PC-3 (cell line): ENCODE measurements at regions not wholly inside any gene's neighbourhood (a gene's known extent, or its start where the extent isn't known, plus 50 kb on each side); places are given as distances from the start of the nearest gene placed in this dataset.
A peak's percentile ranks its signal among the peaks of the same experiment; 100 is the strongest.

Experiments used
- ATAC-seq: fragments of 200-7000 bp; cut with Tn5 transposase; 2 replicates; pipeline ENCODE4 v1.9.1; 2020; ENCODE audit warnings: mild to moderate bottlenecking, moderate library complexity
- BruUV-seq: library from RNA; stranded (reverse); fragments of 400-500 nt; replicated peaks from 2 replicates; lab custom pipeline; 2021; lab: Mats Ljungman, UMichigan
- CTCF ChIA-PET: fragments of 300-600 bp; sonication (Branson Sonifier 250); formaldehyde crosslinking; loops from one replicate; lab custom pipeline; 2022; ENCODE audit warnings: antibody characterized with exemption; lab: Charles Lee
- POLR2A ChIA-PET: fragments of 300-600 bp; sonication (Branson Sonifier 250); formaldehyde crosslinking; loops from one replicate; lab custom pipeline; 2022; ENCODE audit warnings: antibody characterized with exemption; ENCODE audit not compliant: unreplicated experiment; lab: Charles Lee
- DNase-seq: peaks from one replicate; pipeline ENCODE4 v3.0.0-alpha.2; 2015
- H2AFZ ChIP-seq: fragments of 300-600 bp; sonication (generic); 2 replicates; pipeline ENCODE4 v1.6.0; 2016; ENCODE audit warnings: antibody characterized with exemption, low read length
- H3F3A ChIP-seq: fragments of 300-600 bp; sonication (generic); one replicate; pipeline ENCODE4 v1.6.0; 2017; ENCODE audit warnings: antibody characterized with exemption, low read length, control low read depth, mild to moderate bottlenecking; ENCODE audit not compliant: unreplicated experiment
- H3K27ac ChIP-seq: fragments of 300-600 bp; sonication (generic); 2 replicates; pipeline ENCODE4 v1.5.1; 2016; ENCODE audit warnings: mild to moderate bottlenecking, low read length
- H3K27me3 ChIP-seq: fragments of 300-600 bp; sonication (generic); 2 replicates; pipeline ENCODE4 v1.6.1; 2016; ENCODE audit warnings: low read length, mixed read lengths
- H3K36me3 ChIP-seq: fragments of 300-600 bp; sonication (generic); 2 replicates; pipeline ENCODE4 v1.6.1; 2016; ENCODE audit warnings: low read depth, mixed run types, low read length, mixed read lengths
- H3K4me1 ChIP-seq: fragments of 300-600 bp; sonication (generic); 2 replicates; pipeline ENCODE4 v1.5.1; 2016; ENCODE audit warnings: low read length; ENCODE audit not compliant: insufficient read depth
- H3K4me2 ChIP-seq: fragments of 300-600 bp; sonication (generic); 2 replicates; pipeline ENCODE4 v1.6.0; 2016; ENCODE audit warnings: low read length
- H3K4me3 ChIP-seq: fragments of 300-600 bp; sonication (generic); 2 replicates; pipeline ENCODE4 v1.5.1; 2016; ENCODE audit warnings: mild to moderate bottlenecking, low read length, mixed read lengths
- H3K79me2 ChIP-seq: fragments of 300-600 bp; sonication (generic); 2 replicates; pipeline ENCODE4 v1.6.1; 2017; ENCODE audit warnings: low read length, mixed read lengths
- H3K9ac ChIP-seq: fragments of 300-600 bp; sonication (generic); 2 replicates; pipeline ENCODE4 v1.6.0; 2016; ENCODE audit warnings: mild to moderate bottlenecking, low read length
- H3K9me2 ChIP-seq: fragments of 300-600 bp; sonication (generic); replicated peaks from 2 replicates; pipeline ENCODE4 v1.6.1; 2016; ENCODE audit warnings: mixed run types, low read length, mixed read lengths
- H3K9me3 ChIP-seq: fragments of 300-600 bp; sonication (generic); 2 replicates; pipeline ENCODE4 v1.6.1; 2016; ENCODE audit warnings: low read length, mixed read lengths
- H4K20me1 ChIP-seq: fragments of 300-600 bp; sonication (generic); 2 replicates; pipeline ENCODE4 v1.6.1; 2016; ENCODE audit warnings: low read length, mixed read lengths
- EZH2 ChIP-seq: fragments of 300-600 bp; sonication (generic); IDR thresholded peaks from one replicate; pipeline ENCODE4 v1.6.1; 2017; ENCODE audit warnings: antibody characterized with exemption, mild to moderate bottlenecking, low read length; ENCODE audit not compliant: unreplicated experiment
- EZH2phosphoT487 ChIP-seq: fragments of 300-600 bp; sonication (generic); IDR thresholded peaks from 2 replicates; pipeline ENCODE4 v1.6.1; 2018; ENCODE audit warnings: mild to moderate bottlenecking, antibody characterized with exemption, low read length, borderline replicate concordance
- intact Hi-C: fragments of 100-400 bp; cut with micrococcal nuclease; formaldehyde crosslinking; loops from 2 replicates; pipeline ENCODE4 v1.9.0; 2023
- TF ChIP-seq, protein P1 (sequence below): fragments of 300-600 bp; sonication (generic); conservative IDR thresholded peaks from 2 replicates; pipeline ENCODE4 v1.5.1; 2017; ENCODE audit warnings: antibody characterized with exemption, low read depth, mild to moderate bottlenecking, low read length

GRCh38 chr20:17843246-17844132 lies 125.1 kb downstream of the SNX5 start:
- Histone ChIP-seq H3K9me2 (no peaks in the 10 kb centered on the region), H3K79me2 (no peaks in the 10 kb centered on the region), H3K9ac (peak overlapping the region; percentile 39), H3K4me3 (peak overlapping the region; percentile 32), H3K27ac (peak overlapping the region; percentile 86), H3K4me1 (peaks cover 38% of the 10 kb centered on the region), H3K36me3 (no peaks in the 10 kb centered on the region), H3K9me3 (no peaks in the 10 kb centered on the region), H3F3A (peaks cover 6% of the 10 kb centered on the region), H4K20me1 (no peaks in the 10 kb centered on the region), H2AFZ (peak overlapping the region; percentile 50), H3K27me3 (no peaks in the 10 kb centered on the region), H3K4me2 (peak overlapping the region; percentile 66)
- ATAC-seq (peak; percentile 92), DNase-seq (peak; percentile 94)
- CTCF ChIA-PET: interaction anchor here (1.0 kb wide), 1 partner anchor 11 kb away, joined by 5 read pairs; no protein-coding TSS in a partner anchor
- TF ChIP-seq EZH2 (no peak), EZH2phosphoT487 (no peak)
- TF ChIP-seq, protein P1, sequence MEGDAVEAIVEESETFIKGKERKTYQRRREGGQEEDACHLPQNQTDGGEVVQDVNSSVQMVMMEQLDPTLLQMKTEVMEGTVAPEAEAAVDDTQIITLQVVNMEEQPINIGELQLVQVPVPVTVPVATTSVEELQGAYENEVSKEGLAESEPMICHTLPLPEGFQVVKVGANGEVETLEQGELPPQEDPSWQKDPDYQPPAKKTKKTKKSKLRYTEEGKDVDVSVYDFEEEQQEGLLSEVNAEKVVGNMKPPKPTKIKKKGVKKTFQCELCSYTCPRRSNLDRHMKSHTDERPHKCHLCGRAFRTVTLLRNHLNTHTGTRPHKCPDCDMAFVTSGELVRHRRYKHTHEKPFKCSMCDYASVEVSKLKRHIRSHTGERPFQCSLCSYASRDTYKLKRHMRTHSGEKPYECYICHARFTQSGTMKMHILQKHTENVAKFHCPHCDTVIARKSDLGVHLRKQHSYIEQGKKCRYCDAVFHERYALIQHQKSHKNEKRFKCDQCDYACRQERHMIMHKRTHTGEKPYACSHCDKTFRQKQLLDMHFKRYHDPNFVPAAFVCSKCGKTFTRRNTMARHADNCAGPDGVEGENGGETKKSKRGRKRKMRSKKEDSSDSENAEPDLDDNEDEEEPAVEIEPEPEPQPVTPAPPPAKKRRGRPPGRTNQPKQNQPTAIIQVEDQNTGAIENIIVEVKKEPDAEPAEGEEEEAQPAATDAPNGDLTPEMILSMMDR: no peak
- intact Hi-C loops: loop anchor here (1.0 kb wide), 1 partner anchor 161 kb away; the partner anchor contains the start of gene RRBP1
- POLR2A ChIA-PET: interaction anchor here (1.1 kb wide), 1 partner anchor 161 kb away, joined by 7 read pairs; no protein-coding TSS in a partner anchor
- BruUV-seq: no TSS peak

DNA sequence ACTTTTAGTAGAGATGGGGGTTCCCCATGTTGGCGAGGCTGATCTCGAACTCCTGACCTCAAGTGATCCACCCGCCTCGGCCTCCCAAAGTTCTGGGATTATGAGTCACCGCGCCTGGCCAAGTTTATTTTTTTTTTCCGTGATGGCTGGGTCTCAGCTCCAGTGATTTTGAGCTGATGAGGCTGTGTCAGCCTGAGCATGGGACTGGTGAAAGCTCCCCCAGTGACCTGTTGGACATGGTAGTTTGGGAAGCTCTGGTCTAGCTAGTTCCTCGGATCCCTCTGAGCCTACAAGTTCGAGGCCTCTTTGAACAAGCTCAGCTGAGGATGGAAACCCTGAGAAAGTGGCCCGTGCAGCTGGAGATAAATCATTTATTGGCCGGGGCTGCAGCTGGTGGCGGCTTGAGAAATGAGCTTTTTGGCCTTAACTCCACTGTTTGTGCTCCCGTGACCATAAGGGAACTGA lies 126.8 kb downstream of the SNX5 start:
- POLR2A ChIA-PET: no interaction called here
- DNase-seq (no peak), ATAC-seq (no peak)
- Histone ChIP-seq H3K79me2 (no peaks in the 10 kb centered on the region), H3F3A (peaks cover 6% of the 10 kb centered on the region), H3K27ac (no peak overlapping the region), H3K4me3 (no peak overlapping the region), H4K20me1 (no peaks in the 10 kb centered on the region), H2AFZ (no peak overlapping the region), H3K9ac (no peak overlapping the region), H3K9me3 (no peaks in the 10 kb centered on the region), H3K9me2 (no peaks in the 10 kb centered on the region), H3K36me3 (no peaks in the 10 kb centered on the region), H3K4me1 (peaks cover 34% of the 10 kb centered on the region), H3K4me2 (no peak overlapping the region), H3K27me3 (no peaks in the 10 kb centered on the region)
- intact Hi-C loops: no loop called here
- no TSS peak for BruUV-seq
- no peak for TF ChIP-seq EZH2phosphoT487
- CTCF ChIA-PET: interaction anchor here (0.7 kb wide), 1 partner anchor 97 kb away, joined by 5 read pairs; no protein-coding TSS in a partner anchor

DNA sequence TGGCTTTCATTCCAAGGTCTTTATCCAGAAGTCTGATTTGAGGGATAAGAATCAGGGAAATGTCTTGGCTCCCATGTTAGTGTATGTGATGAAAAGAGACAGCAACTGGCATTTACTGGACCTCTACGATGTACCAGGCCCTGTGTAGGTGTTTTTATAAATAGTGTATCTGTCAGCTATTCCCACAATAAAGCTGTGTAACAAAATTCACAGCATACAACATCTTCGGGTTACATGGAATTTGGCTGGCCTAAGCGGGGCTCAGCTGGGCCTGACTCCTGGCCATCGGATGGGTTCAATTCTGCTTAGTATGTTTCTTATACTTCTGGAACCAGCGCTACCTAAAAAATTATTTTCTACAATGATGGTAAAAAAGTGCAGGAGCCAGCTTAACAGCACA lies 128.2 kb downstream of the SNX5 start:
- no peak overlapping the region for H3K9ac ChIP-seq
- POLR2A ChIA-PET: no interaction called here
- no peaks in the 10 kb centered on the region for H3K79me2 ChIP-seq
- BruUV-seq: no TSS peak
- intact Hi-C loops: no loop called here
- no peak overlapping the region for H3K4me2 ChIP-seq
- no peak overlapping the region for H2AFZ ChIP-seq
- H3K27me3 ChIP-seq: no peaks in the 10 kb centered on the region
- ATAC-seq (no peak), DNase-seq (no peak)
- no peaks in the 10 kb centered on the region for H3K9me2 ChIP-seq
- CTCF ChIA-PET: no interaction called here
- no peaks in the 10 kb centered on the region for H3K9me3 ChIP-seq
- H3K4me1 ChIP-seq: peaks cover 29% of the 10 kb centered on the region
- peaks cover 6% of the 10 kb centered on the region for H3F3A ChIP-seq
- no peak overlapping the region for H3K27ac ChIP-seq
- no peak overlapping the region for H3K4me3 ChIP-seq
- H3K36me3 ChIP-seq: no peaks in the 10 kb centered on the region
- no peak for TF ChIP-seq EZH2phosphoT487
- TF ChIP-seq EZH2: no peak
- no peaks in the 10 kb centered on the region for H4K20me1 ChIP-seq
